Upper lobe of left lung (tissue), 4 donors: ENCODE measurements at regions not wholly inside any gene's neighbourhood (a gene's known extent, or its start where the extent isn't known, plus 50 kb on each side); places are given as distances from the start of the nearest gene placed in this dataset.

ENCODE experiments used
- CTCF ChIP-seq, 6 experiments: fragments of 450-650 bp in 4 of 6; fragments of 200-600 bp in 2 of 6; sonication (generic) in 2 of 6; IDR thresholded peaks; one replicate each; pipeline ENCODE4 v1.5.1; 2016 to 2019; ENCODE audit warnings: antibody characterized with exemption in 6 of 6
- EP300 ChIP-seq, 4 donors: sonication (generic); formaldehyde crosslinking; IDR thresholded peaks; one replicate each; pipeline ENCODE4 v1.5.1; 2017; ENCODE audit warnings: antibody characterized with exemption in 4 of 4, control low read depth in 2 of 4
- POLR2A ChIP-seq, 4 donors: fragments of 450-650 bp; IDR thresholded peaks; one replicate each; pipeline ENCODE4 v1.5.1; 2016 to 2017; ENCODE audit warnings: antibody characterized with exemption in 4 of 4, mild to moderate bottlenecking in 2 of 4
- POLR2AphosphoS5 ChIP-seq, 2 donors: sonication (generic); formaldehyde crosslinking; IDR thresholded peaks; one replicate each; pipeline ENCODE4 v1.5.1; 2017; ENCODE audit warnings: antibody characterized with exemption in 2 of 2

DNA sequence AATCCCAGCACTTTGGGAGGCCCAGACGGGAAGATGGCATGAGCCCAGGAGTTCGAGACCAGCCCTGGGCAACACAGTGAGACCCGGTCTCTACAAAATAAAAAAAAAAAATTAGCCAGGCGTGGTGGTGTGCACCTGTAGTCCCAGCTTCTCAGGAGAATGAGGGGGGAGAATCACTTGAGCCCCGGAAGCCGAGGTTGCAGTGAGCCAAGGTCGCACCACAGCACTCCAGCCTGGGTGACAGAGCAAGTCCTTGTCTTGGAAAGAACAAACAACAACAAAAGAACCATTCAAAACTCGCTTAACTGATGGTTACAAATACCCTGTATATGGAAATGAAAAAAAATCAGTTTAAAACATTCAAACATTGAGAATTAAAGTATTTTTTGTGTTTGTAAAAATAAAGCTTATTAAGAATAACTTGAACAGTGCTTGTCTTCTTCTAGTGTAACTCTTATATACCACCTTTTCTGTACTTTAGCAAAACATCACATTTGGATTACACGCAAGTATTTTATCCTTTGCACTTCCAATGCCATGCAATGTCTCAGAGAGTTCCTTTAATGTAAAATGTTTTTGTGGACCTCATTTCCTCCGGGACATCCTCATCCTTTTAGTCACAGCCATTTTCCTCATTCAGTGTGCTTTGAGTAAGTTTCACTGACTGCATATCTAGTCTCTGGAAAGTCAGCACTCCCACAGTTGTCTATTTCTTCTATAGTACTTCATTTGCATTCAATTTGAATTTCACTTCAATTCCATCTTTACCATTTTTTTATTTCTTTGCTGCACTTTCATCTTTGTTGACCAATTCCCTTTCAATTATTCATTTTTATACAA lies 113.0 kb upstream of the GOLGA8J start:
- TF ChIP-seq CTCF (IDR thresholded peaks at IDR 0.05), result no peak
- TF ChIP-seq POLR2A (IDR thresholded peaks at IDR 0.05), result no peak
- no peak for TF ChIP-seq POLR2AphosphoS5 (IDR thresholded peaks at IDR 0.05)
- TF ChIP-seq EP300 (IDR thresholded peaks at IDR 0.05), result no peak
